ENCODE measurements at regions not wholly inside any gene's neighbourhood (a gene's known extent, or its start where the extent isn't known, plus 50 kb on each side); places are given as distances from the start of the nearest gene placed in this dataset.
"Not testable (repeated sequence)": the region's sequence is repeated elsewhere in the genome, so short reads cannot be mapped to it uniquely, and the experiment has no call there.

DNA sequence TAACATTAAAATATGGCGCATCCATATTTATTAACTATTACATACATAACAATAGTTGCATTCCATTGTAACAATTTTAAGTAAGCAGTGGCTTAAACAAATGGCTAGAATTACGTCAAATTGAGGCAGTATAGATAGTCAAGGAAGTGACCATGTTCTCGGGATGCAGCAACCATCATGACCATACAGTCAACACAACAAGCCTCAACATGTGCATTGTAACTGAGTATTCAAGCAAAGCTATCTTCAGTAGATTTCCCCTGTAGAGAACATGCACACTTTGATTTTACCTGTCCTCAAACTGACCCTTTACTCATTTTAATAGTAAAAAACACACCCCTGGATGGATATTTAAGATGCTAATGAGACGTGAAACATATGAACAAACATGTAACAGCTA is 356.4 kb downstream of the HINT1 start:
- DNase-seq, result no peak

DNA sequence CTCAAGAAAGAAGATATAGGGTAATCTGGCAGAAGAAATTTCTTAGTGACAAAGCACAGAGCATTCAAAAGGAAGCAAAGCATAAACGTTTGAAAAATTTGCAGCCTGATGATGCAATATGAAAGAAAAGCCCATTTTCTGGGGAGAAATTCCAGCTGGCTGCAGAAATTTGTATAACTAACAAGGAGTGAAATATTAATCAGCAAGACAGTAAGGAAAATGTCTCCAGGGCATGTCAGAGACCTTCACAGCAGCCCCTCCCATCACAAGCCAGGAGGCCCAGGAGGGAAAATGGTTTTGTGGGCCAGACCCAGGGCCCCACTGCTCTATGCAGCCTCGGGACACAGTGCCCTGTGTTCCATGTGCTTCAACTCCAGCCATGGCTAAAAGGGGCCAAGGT is 359.4 kb downstream of the HINT1 start:
- DNase-seq, result no peak

DNA sequence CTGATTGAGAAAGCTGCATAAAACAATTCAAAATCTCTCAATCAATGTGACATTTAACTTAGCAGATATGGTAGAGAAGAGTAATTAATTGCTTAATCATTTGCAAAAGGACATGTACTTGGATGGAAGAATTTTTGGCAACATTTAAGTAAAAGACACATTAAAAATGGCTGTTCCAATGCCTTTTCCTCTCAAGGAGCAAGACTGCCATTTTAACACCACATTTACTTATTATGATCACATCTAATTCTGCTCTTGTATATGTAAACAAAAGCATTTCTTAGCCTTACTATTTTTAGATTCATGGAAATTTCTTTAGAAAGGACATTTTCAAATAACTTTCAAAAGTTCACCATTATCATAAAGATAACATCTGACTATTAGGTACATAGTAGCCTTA is 360.0 kb downstream of the HINT1 start:
- DNase-seq, result no peak

DNA sequence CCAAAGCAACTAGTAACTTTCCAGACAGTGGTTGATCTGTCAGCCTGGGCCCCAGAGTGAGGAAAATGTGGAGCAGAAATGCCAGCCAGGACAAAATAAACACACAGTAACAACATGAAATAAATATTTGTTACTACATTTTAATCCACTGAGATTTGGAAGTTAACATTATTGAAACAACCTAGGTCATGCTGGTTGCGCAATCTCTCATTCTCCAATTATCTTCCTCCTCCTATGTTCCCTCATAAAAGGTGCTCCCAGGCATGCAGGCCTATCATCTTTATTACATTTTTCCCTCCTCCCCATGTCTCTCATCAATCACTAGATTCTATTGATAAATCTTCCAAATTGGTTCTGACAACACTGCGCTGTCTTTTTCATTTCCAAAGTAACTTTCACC is 363.1 kb downstream of the HINT1 start:
- no peak for DNase-seq

DNA sequence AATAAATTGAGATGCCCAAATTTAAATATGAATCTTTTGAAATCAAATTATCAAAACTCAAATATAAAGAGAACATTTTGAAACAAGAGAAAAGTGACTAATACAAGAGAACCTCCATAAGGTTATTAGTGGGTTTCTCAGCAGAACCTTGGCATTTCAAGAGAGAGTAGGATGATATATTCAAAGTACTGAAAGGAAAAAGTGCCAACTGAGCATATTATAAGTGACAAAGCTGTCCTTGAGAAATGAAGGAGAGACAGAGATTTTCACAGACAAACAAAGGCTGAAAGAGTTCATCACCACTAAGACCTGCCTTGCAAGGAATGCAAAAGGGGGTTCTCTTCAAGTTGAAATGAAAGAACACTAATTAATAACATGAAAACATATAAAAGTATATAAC is 366.0 kb downstream of the HINT1 start:
- DNase-seq, result no peak

DNA sequence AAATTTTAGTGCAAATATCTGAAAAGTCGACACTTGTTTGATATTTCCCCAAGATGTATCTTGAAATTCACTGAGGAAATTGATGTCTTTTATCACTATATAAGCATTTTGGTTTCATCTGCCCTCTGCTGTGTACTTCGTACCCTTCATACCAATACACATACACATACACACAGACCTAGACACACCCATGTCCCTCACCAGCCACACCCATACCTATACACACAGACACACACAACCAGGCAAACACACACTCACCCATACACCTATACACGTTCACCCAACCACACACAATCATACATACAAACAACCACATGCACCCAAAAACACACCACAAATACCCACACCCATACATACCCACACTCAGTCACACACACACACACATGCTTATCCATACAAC is 367.8 kb downstream of the HINT1 start:
- DNase-seq, result no peak

DNA sequence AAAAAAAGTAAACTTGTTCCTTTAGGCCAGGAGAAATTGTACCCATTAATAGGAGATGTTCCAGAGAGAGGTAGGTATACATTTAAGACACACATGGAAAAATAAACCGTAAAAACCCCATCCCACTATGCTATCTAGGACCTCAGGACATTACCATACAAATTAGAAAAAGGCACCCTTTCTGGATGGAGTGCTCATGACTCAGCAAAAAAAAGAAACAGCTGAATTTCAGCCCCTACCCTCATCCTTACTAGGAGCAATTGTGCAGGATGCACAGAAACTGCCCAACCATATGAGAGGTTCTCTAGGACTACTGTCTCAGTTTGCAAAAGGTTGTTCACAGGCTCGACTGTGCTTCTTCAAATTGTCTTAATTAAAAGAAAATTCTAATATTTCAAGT is 368.2 kb downstream of the HINT1 start:
- no peak for DNase-seq

DNA sequence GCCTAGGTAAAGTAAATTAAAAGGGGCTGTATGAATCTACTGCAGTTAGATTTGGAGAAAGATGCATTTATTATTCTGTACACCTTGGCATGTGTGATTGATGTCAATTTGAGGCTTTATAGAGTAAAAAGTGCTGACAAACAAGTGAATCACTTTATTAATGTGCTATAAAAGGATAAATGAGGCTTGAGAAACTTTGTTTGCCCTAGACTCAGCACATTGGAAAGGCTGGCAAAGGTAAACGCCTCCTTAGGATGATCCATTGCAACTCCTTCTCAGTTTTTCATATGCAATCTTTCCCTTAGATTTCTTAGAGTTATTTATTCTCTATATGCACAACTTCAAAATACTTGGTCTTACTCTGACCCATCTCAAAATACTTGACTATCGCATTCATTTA is 369.0 kb downstream of the HINT1 start:
- no peak for DNase-seq

DNA sequence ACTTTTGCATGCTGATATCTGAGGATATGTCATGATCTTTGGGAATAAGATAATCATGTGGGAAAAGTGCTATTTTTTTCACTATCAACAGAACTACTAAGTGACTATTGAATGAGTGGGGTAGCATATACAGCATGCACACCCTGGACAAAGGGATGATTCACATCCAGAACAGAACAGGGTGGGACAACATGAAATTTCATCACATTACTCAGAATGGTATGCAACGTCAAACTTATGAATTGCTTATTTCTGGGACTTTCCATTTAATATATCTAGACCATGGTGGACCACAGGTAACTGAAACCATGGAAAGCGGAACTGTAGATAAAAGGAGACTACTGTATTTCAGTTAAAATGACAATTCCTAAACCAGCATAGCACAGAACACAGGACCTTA is 370.0 kb downstream of the HINT1 start:
- DNase-seq, result no peak

DNA sequence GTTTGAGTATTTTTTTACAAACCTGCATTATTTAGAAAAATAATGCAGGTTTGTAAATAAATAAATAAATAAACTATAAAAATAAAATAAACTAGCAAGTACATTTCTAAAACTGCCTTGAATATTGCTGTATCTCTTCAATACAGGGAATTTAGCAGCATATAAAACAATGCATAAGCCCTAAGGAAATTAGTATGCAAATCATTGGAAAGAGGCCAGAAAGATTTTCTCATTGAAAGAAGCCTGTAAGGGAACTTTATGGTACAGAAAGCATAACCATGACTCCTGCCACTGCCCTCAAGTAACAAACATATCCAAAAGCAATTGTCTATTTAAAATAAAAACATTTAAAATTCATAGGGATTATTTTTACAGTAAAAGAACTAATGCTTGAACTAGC is 387.3 kb downstream of the HINT1 start:
- DNase-seq, result no peak

DNA sequence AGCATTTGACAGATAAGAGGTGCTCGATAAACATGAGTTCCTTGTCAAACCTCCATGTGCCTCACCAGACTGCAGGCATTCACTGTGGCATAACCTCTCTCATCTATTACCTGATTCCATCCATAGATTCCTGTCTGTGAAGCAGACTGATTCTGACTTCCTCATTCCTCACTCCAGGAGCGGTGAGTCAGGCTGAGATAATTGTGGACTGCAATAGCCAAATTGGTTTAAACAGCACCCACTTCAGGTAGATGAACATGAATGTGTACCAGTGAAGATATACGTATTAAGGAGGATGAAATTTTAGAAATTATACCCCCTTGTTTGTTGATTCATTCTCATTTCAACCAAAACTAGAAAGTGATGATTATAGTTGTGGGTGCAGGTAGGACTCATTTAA is 391.2 kb downstream of the HINT1 start:
- no peak for DNase-seq

DNA sequence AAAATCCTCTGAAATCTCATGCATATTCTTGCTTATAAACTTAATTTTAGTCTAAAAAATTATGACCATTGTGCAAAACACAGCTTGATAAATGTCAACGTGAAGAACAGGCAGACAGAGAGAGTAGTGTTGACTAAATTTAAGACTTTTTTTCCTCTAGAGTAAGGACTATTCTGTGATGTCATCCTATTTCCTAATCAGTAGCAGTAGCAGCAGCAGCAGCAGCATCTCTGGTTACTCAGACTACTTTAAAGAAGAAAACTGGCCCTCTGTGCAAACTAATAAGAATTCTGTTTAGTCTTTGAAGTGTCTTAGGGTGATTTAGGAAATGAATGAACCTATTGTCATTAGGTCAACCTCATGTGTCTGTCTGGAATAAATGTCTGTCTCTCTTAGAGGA is 403.0 kb downstream of the HINT1 start:
- DNase-seq, result no peak

DNA sequence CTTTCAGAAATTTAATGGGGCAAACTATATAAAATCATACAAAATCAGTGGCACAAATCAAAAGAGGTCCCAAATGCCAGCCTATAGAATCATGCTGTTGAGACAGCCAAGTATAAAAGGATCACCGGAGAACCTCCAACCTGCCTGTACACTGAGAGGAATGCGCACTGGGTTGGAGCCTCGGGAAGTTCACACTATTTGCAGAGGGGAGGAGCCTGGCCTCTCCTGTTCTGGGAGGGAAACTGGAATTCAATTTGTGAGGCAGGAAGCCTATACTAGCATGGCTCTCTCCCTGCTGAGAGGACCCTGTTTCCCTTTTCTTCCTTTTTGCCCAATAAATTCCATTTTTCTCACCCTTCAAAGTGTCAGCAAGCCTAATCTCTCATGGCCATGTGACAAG is 406.0 kb downstream of the HINT1 start:
- DNase-seq, result no peak

DNA sequence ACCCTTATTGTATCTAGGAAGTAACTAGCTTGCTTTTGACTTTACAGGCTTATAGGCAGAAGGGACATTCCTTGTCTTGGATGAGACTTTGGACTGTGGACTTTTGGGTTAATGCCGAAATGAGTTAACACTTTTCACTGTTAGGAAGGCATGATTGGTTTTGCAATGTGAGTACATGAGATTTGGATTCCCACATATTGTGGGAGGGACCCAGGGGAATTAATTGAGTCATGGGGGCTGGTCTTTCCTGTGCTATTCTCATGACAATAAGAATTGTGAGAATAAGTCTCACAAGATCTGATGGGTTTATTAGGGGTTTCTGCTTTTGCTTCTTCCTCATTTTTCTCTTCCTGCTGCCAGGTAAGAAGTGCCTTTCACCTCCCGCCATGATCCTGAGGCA is 417.5 kb downstream of the HINT1 start:
- no peak for DNase-seq

DNA sequence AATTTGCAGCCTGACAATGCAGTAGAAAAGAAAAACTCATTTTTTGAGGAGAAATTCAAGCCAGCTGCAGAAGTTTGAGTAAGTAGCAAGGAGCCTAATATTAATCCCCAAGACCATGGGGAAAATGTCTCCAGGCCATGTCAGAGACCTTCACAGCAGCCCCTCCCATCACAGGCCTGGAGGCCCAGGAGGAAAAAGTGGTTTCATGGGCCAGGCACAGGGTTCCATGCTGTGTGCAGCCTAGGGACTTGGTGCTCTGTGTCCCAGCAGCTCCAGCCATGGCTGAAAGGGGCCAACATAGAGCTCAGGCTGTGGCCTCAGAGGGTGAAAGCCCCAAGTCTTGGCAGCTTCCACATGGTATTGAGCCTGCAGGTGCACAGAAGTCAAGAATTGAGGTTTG is 418.4 kb downstream of the HINT1 start:
- DNase-seq, result not testable (repeated sequence)

DNA sequence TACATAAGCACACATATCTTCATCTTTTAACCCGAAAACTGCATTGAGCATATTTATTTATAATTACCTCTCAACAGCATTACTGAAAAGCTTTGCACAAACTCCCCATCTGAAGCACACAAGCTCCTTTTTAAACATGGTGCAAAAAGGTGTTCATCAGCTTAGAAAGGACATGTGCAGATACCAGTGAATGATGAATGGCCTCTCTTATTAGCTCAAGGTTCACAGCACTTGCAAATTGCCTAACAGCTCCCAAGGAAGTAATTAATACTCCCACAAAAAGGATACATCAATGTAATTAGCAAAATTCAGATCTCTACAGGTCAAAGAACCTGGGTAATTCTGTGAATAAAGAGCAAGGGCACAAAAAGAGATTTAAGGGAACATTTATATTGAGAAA is 422.0 kb downstream of the HINT1 start:
- no peak for DNase-seq

DNA sequence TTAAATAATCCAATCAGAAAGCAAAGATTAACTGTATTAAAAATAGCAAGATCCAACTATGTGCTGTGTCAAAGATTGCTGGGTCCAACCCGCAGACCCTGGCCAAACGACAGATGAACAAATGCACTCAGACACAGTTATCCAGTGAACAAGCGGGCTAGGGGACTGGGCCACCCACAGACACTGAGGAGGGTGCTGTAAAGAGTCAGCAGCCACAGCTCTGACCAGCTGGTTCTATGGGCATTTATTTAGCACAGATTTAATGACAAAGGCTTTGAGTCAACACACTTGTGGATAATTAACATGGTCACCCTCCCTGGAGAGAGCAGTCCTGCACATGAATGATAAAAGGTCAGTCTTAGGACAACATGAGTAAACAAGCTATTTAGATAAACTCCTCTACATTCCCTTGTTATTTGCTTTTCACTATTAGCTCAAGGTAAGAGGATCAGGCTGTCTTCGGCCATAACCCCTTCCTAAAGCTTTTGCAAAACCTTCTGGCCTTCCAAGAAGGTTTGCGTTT is 424.9 kb downstream of the HINT1 start:
- DNase-seq, result no peak

DNA sequence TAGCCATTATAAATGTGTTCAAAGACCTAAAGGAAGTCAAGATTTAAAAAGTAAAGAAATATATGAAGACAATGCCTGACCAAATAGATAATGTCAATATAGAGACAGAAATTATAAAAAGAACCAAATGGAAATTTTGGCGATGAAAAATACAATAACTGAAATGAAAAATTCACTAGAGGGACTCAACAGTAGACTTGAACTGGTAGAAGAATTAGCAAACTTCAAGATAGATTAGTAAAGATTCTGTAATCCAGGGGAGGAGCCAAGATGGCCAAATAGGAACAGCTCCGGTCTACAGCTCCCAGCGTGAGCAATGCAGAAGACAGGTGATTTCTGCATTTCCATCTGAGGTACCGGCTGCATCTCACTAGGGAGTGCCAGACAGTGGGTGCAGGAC is 433.2 kb downstream of the HINT1 start:
- no peak for DNase-seq

DNA sequence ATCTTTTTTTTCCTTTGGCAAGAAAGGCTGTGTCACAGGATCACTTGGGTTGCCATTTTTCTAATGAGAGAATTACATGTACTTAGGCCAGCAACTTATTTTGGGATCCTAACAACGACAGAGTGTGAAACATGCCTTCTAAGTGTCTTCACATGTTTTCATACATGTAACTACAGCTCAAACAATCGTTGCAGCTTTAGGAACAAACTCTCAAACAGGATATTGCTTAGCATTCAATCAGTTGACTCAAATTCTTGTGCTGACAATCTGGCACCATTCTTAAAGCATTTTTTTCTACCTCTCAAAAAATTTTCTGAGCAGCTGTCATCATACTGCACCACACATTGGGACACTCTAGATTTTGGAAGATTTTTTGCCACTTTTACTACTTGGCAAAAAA is 435.5 kb downstream of the HINT1 start:
- DNase-seq, result no peak

DNA sequence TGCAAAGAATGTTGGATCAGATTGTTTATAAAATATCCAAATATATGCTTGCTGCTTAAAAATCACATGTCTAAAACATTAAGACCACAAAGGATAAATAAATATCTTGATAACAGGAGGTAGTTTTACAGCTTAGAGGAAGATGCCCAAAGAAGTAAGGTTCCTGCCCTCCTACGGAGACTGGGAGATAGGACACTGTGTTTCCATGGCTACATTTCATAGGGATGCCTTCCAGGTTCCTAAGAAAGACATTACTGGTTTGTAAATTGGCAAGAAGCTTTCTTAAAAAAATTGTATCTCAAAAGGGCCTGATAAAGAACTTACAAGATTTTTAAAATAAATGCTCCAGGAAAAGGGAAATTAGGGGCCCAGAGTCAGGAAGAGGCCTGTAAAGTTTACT is 437.2 kb downstream of the HINT1 start:
- no peak for DNase-seq

DNA sequence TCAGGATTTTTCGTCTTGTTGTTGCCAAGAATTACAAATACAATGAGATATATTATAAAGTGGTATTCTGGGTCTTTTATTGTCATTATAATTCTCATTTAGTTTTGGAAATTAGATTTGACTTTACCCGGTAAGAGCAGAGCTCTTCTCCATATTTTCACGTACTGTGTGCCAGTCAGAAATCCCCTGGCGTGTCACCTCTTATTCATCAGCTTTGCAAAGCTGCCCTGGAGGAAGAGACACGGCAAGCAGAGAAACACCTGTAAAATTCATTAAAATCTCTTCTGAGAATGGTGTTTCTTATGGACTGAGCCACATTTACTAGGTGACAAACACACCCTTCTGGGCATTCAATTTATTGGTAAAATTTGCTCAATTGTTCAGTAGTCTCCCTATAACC is 440.4 kb downstream of the HINT1 start:
- DNase-seq, result no peak

DNA sequence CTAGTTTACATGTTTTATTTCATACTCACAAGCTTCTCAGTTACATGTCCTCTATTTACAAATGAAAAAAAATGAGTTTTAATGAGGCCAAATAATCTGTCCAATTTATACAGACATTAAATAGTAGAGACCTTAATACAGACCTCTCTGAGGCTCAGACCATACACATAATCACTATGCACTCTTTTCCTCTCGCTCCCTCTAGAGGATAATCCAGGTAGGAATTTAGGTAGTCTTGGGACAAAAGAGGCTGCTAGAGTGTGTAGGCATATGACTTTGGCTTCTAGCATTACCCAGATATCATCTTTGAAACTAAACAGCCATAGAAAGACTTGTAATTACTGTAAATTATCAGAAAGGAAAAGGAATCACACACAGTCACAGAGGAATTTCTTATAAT is 444.7 kb downstream of the HINT1 start:
- no peak for DNase-seq

DNA sequence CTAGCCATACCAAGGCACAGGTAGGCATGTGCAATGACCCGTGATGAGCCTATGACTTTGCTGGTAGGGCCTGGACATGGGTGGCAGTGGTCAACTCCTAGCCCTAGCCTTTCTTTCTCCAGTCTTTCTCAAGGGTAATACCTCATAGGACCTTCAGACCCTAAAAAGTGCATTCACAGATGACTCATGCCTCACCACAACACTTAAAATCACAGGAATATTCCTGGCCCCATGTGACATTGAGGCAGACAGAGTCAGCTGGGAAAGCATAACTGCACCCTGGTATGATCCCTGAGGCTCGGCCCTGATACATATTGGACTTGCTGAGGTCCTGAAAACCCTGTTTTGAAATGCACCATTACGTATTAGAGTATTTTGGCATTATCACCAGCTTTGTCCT is 449.5 kb downstream of the HINT1 start:
- no peak for DNase-seq

DNA sequence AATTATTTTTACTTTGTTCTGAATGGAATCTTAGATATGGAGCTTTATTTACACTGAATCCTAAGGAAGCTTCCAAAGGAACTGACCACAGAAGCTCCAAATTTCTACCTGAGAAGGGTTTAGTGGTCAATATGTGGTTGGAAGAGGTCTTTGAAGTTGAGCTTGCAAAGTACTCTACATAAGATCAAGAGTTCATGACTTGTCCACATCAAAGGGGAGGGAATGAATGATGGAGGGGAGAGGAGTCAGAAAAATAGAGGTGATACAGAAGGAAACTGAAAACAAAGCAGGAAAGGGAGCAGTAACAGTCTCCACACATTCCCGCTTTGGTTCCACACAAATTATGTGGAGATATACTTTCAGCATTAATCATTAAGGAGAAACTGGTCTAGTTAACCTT is 450.9 kb downstream of the HINT1 start:
- no peak for DNase-seq

DNA sequence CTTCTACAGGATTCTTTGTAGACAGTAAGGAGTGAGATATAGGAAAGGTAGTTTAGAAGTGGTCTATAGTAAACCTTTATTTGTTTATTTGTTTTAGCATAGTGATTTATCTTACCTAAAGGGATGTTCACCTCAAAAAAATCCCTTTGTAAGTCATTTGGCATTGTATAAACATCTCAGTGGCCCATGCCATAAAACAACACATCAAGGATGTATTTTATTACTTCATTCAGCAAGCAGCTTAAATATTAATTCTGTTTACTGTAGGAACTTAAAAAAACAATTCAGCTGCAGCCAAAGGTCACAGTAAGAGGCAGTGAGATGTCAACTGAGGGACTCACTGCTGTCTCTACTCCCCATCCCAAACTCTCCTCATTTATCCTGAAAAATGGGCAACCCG is 452.7 kb downstream of the HINT1 start:
- DNase-seq, result no peak

DNA sequence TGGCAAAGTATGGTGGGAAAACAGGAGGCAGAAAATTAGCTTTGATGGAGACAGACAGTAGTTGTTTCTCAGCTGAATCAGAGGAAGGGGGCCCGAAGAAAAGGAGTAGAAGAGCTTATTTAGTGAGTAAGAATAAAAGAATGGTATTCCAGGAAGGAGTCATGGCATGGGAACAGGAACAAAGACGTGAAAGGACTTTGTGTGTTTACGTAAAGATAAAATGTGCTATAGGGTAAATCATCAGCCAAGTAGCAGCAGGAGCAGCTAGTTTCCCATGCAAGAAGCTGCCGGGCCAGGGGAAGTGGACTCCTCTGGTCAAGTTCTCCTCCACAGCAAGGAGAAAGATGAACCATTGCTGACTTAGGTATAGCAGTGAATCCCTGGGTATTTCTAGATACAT is 454.5 kb downstream of the HINT1 start:
- DNase-seq, result no peak

Measured in activated CD8-positive, alpha-beta memory T cell treated with anti-CD3 and anti-CD28 coated beads, Interleukin-2, amount 50 U/mL, for 4 hours (primary cell).